GM20431 (cell line): ENCODE measurements at regions not wholly inside any gene's neighbourhood (a gene's known extent, or its start where the extent isn't known, plus 50 kb on each side); places are given as distances from the start of the nearest gene placed in this dataset.

ENCODE experiments used
- in situ Hi-C: fragments of 300-500 bp; cut with MseI, MboI; formaldehyde crosslinking; loops from one replicate; pipeline ENCODE4 v1.15.0; 2020; ENCODE audit warnings: low sequenced_read_pairs; ENCODE audit not compliant: unreplicated experiment

- in situ Hi-C loops, result no loop called here
Observed at GRCh38 chr9:18189871-18190670, 283.9 kb upstream of the ADAMTSL1 start.

GRCh38 chr9:18190671-18191374 is 283.1 kb upstream of the ADAMTSL1 start:
- in situ Hi-C loops, result no loop called here

GRCh38 chr9:18194316-18194715 is 279.6 kb upstream of the ADAMTSL1 start:
- in situ Hi-C loops, result no loop called here

- in situ Hi-C loops, result no loop called here
Observed at GRCh38 chr9:18195223-18195622, 278.7 kb upstream of the ADAMTSL1 start.

GRCh38 chr9:18202924-18203323 is 271.0 kb upstream of the ADAMTSL1 start:
- in situ Hi-C loops, result loop anchor here (10.0 kb wide), 1 partner anchor 398 kb away; no protein-coding TSS in a partner anchor

GRCh38 chr9:18207735-18208134 is 266.2 kb upstream of the ADAMTSL1 start:
- in situ Hi-C loops, result loop anchor here (10.0 kb wide), 1 partner anchor 403 kb away; no protein-coding TSS in a partner anchor

GRCh38 chr9:18208166-18209059 is 265.5 kb upstream of the ADAMTSL1 start:
- in situ Hi-C loops, result loop anchor here (10.0 kb wide), 1 partner anchor 404 kb away; no protein-coding TSS in a partner anchor

- in situ Hi-C loops, result no loop called here
Observed at GRCh38 chr9:18215626-18216025, 258.3 kb upstream of the ADAMTSL1 start.

- in situ Hi-C loops, result no loop called here
Observed at GRCh38 chr9:18216376-18216775, 257.6 kb upstream of the ADAMTSL1 start.

GRCh38 chr9:18228101-18228500 is 245.9 kb upstream of the ADAMTSL1 start:
- in situ Hi-C loops, result no loop called here

GRCh38 chr9:18229992-18230676 is 243.8 kb upstream of the ADAMTSL1 start:
- in situ Hi-C loops, result no loop called here

GRCh38 chr9:18233311-18233710 is 240.6 kb upstream of the ADAMTSL1 start:
- in situ Hi-C loops, result no loop called here

GRCh38 chr9:18233776-18234445 is 240.0 kb upstream of the ADAMTSL1 start:
- in situ Hi-C loops, result no loop called here

- in situ Hi-C loops, result no loop called here
Observed at GRCh38 chr9:18235181-18235908, 238.6 kb upstream of the ADAMTSL1 start.

GRCh38 chr9:18236336-18236735 is 237.6 kb upstream of the ADAMTSL1 start:
- in situ Hi-C loops, result no loop called here

- in situ Hi-C loops, result no loop called here
Observed at GRCh38 chr9:18237776-18238175, 236.2 kb upstream of the ADAMTSL1 start.

- in situ Hi-C loops, result no loop called here
Observed at GRCh38 chr9:18238254-18238653, 235.7 kb upstream of the ADAMTSL1 start.

- in situ Hi-C loops, result no loop called here
Observed at GRCh38 chr9:18238752-18239447, 235.1 kb upstream of the ADAMTSL1 start.
